SU-DHL-6 (cell line): ENCODE measurements at regions not wholly inside any gene's neighbourhood (a gene's known extent, or its start where the extent isn't known, plus 50 kb on each side); places are given as distances from the start of the nearest gene placed in this dataset.

Source experiments
- H2AFZ ChIP-seq: fragments of 200-600 bp; sonication (generic); 2 replicates; pipeline ENCODE4 v1.6.1; 2014; ENCODE audit warnings: low read depth, mild to moderate bottlenecking, moderate library complexity, mixed read lengths, antibody characterized with exemption, low read length; ENCODE audit not compliant: severe bottlenecking
- H3F3A ChIP-seq: fragments of 200-600 bp; shearing (Covaris generic); 2 replicates; pipeline ENCODE4 v1.6.0; 2016; ENCODE audit warnings: antibody characterized with exemption, mild to moderate bottlenecking; ENCODE audit not compliant: insufficient read depth
- H3K27ac ChIP-seq: fragments of 200-600 bp; sonication (generic); 2 replicates; pipeline ENCODE4 v1.5.1; 2016; ENCODE audit warnings: low read depth, mild to moderate bottlenecking, low read length, moderate library complexity, mixed read lengths
- H3K27me3 ChIP-seq: fragments of 200-600 bp; sonication (generic), shearing (Covaris generic); 2 replicates; pipeline ENCODE4 v1.6.0; 2014; ENCODE audit warnings: mild to moderate bottlenecking, low read length
- H3K36me3 ChIP-seq: fragments of 200-600 bp; sonication (generic); 2 replicates; pipeline ENCODE4 v1.6.1; 2014; ENCODE audit warnings: mild to moderate bottlenecking, low read length, mixed read lengths
- H3K4me2 ChIP-seq: fragments of 300-600, 200-600 bp; shearing (Covaris generic), sonication (generic); 2 replicates; pipeline ENCODE4 v1.6.0; 2014; ENCODE audit warnings: low read length, low read depth, mild to moderate bottlenecking; ENCODE audit not compliant: poor library complexity, severe bottlenecking
- H3K4me3 ChIP-seq: fragments of 200-600 bp; sonication (generic); 2 replicates; pipeline ENCODE4 v1.5.1; 2014; ENCODE audit warnings: antibody characterized with exemption, low read length, mild to moderate bottlenecking, mixed read lengths; ENCODE audit not compliant: insufficient read depth, poor library complexity, severe bottlenecking
- H3K79me2 ChIP-seq: fragments of 200-600 bp; sonication (generic); 2 replicates; pipeline ENCODE4 v1.6.1; 2014; ENCODE audit warnings: mild to moderate bottlenecking, low read length, moderate library complexity; ENCODE audit not compliant: insufficient read depth
- H3K9ac ChIP-seq: fragments of 200-600 bp; sonication (generic); 2 replicates; pipeline ENCODE4 v1.7.0; 2014; ENCODE audit warnings: mild to moderate bottlenecking, low read length
- H3K9me2 ChIP-seq: fragments of 200-600 bp; sonication (generic); replicated peaks from 2 replicates; pipeline ENCODE4 v1.6.1; 2014; ENCODE audit warnings: low read length; ENCODE audit not compliant: insufficient read depth
- H3K9me3 ChIP-seq: fragments of 200-600 bp; sonication (generic); 2 replicates; pipeline ENCODE4 v1.6.1; 2014; ENCODE audit warnings: low read length, mixed read lengths; ENCODE audit not compliant: insufficient read depth
- H4K20me1 ChIP-seq: fragments of 200-600 bp; sonication (generic); 2 replicates; pipeline ENCODE4 v1.6.1; 2014; ENCODE audit warnings: low read depth, mild to moderate bottlenecking, antibody characterized with exemption, low read length, moderate library complexity, mixed read lengths
- EZH2phosphoT487 ChIP-seq: fragments of 200-600 bp; sonication (generic), shearing (Covaris generic); conservative IDR thresholded peaks from 2 replicates; pipeline ENCODE4 v1.6.1; 2018; ENCODE audit warnings: mild to moderate bottlenecking, antibody characterized with exemption, low read length, moderate library complexity, mixed read lengths
- TF ChIP-seq, protein P1 (sequence below): fragments of 200-600 bp; sonication (generic); IDR thresholded peaks from one replicate; pipeline ENCODE4 v1.5.1; 2017; ENCODE audit warnings: antibody characterized with exemption, mild to moderate bottlenecking, low read length, moderate library complexity; ENCODE audit not compliant: insufficient read depth, poor library complexity, severe bottlenecking

DNA sequence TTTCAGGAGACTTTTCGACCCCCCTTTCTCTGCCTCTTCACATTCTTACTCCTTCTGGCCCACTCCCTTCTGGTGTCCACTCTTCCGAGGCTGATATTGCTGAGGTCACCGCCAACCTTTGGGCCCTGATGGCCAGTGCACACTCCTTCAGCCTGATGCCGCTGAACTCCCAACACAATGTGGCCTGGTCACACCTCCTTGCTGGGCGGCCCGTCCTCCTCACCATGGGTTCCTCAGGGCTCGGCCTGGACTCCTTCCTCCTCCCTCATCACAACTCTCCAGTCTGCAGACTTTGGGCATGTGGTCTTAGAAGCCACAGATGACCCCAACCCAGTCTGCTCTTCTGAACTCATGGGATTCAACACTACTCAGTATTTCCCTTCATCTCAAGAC lies 583.0 kb upstream of the MGMT start:
- TF ChIP-seq EZH2phosphoT487, result no peak
- TF ChIP-seq, protein P1, sequence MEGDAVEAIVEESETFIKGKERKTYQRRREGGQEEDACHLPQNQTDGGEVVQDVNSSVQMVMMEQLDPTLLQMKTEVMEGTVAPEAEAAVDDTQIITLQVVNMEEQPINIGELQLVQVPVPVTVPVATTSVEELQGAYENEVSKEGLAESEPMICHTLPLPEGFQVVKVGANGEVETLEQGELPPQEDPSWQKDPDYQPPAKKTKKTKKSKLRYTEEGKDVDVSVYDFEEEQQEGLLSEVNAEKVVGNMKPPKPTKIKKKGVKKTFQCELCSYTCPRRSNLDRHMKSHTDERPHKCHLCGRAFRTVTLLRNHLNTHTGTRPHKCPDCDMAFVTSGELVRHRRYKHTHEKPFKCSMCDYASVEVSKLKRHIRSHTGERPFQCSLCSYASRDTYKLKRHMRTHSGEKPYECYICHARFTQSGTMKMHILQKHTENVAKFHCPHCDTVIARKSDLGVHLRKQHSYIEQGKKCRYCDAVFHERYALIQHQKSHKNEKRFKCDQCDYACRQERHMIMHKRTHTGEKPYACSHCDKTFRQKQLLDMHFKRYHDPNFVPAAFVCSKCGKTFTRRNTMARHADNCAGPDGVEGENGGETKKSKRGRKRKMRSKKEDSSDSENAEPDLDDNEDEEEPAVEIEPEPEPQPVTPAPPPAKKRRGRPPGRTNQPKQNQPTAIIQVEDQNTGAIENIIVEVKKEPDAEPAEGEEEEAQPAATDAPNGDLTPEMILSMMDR, result no peak
- Histone ChIP-seq H3K27ac (no peak overlapping the region), H3K9me3 (0 out of 2 replicates have a peak, but pooled peaks cover 7% of the 10 kb centered on the region)

DNA sequence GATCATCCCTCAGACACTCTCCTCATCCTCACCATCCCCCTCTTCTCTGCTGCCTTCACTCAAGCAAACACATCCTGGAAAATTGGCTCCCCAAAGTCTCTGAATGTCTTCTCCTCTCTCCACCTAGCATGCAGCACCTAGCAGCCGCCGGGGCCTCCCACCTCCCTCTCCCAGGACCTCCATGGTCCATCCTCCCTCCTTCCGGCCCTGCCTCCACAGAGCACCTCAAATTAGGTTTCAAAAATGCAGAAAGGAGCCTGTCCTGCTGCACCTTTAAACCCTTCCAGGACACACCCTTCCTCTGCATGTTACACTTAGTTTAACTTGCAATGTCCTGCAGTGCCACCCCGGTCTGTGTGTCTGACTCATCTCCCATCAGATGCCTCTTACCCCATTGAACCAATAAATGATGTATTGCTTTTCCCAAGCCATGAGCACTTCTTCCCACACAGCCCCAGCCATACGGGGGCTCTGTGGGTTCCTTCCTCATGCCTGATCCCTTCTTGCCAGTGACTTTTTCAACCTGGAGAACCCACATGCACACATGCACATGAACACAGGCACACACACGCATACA lies 582.5 kb upstream of the MGMT start:
- H3K9me2 ChIP-seq, result no peaks in the 10 kb centered on the region
- no peak overlapping the region for H3K9ac ChIP-seq
- TF ChIP-seq, protein P1, result no peak
- TF ChIP-seq EZH2phosphoT487, result no peak
- H2AFZ ChIP-seq, result no peak overlapping the region
- no peaks in the 10 kb centered on the region for H3F3A ChIP-seq
- no peak overlapping the region for H3K4me3 ChIP-seq
- no peaks in the 10 kb centered on the region for H4K20me1 ChIP-seq
- no peaks in the 10 kb centered on the region for H3K36me3 ChIP-seq
- no peak overlapping the region for H3K4me2 ChIP-seq
- H3K27me3 ChIP-seq, result no peaks in the 10 kb centered on the region
- H3K27ac ChIP-seq, result no peak overlapping the region
- H3K79me2 ChIP-seq, result no peaks in the 10 kb centered on the region
- 0 out of 2 replicates have a peak, but pooled peaks cover 7% of the 10 kb centered on the region for H3K9me3 ChIP-seq

More for the DNA sequence above, 583.0 kb upstream of the MGMT start:
- no peaks in the 10 kb centered on the region for H3K9me2 ChIP-seq
- no peaks in the 10 kb centered on the region for H4K20me1 ChIP-seq
- H3K4me2 ChIP-seq, result no peak overlapping the region
- no peaks in the 10 kb centered on the region for H3K36me3 ChIP-seq
- H3K79me2 ChIP-seq, result no peaks in the 10 kb centered on the region
- no peak overlapping the region for H3K4me3 ChIP-seq
- H3K27me3 ChIP-seq, result no peaks in the 10 kb centered on the region
- no peak overlapping the region for H3K9ac ChIP-seq
- no peak overlapping the region for H2AFZ ChIP-seq
- H3F3A ChIP-seq, result no peaks in the 10 kb centered on the region

DNA sequence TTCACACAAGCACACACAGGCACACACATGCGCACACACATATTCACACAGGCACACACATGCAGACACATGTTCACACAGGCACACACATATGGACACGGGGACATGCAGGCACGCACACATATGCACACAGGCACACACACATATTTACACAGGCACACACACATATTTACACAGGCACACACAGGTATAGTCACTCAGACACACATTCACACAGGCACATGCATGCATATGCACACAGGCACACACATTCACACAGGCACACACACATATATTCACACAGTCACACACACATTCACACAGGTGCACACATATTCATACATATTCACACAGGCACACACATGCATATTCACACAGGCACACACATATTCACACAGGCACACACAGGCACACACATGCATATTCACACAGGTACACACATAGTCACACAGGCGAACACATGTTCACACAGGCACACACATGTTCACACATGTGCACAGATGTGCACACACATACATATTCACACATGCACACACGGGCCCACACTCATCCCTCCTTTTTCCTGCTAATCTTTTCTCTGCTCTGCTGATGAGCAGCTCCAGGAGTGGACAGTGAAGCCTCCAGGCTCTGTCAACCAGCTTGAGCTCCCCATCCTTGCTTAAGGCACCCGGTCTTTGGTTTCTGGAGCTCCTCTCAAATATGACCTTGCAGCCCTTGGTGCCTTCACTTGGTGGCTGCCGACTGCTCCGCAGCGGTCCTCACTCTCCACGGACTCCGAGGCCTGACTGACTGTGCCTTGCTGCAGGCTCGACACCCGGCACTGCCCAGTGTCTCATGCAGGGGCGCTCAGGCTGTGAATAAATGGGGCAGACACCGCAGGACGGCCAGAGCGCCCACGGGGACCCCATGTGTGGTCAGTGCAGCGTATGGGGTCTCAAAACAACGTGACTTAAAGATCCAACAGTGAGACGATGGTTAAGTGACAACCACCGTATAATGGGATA lies 581.2 kb upstream of the MGMT start:
- Histone ChIP-seq H3K36me3 (no peaks in the 10 kb centered on the region), H3F3A (no peaks in the 10 kb centered on the region), H3K79me2 (no peaks in the 10 kb centered on the region), H3K9me3 (0 out of 2 replicates have a peak, but pooled peaks cover 7% of the 10 kb centered on the region), H4K20me1 (no peaks in the 10 kb centered on the region), H3K27ac (no peak overlapping the region), H3K27me3 (no peaks in the 10 kb centered on the region), H2AFZ (no peak overlapping the region), H3K9ac (no peak overlapping the region), H3K9me2 (no peaks in the 10 kb centered on the region), H3K4me2 (no peak overlapping the region), H3K4me3 (no peak overlapping the region)
- TF ChIP-seq EZH2phosphoT487, result no peak
- TF ChIP-seq, protein P1, result no peak
